Endodermal cell (in vitro differentiated cells): ENCODE measurements at regions not wholly inside any gene's neighbourhood (a gene's known extent, or its start where the extent isn't known, plus 50 kb on each side); places are given as distances from the start of the nearest gene placed in this dataset.

Experiments used
- DNase-seq: peaks from one replicate; pipeline ENCODE4 v3.0.0-alpha.2; 2017
- H3K27ac ChIP-seq: 2 replicates; pipeline ENCODE4 v1.5.1; 2013; ENCODE audit warnings: mild to moderate bottlenecking, low read depth, low read length, moderate library complexity
- H3K27me3 ChIP-seq: 2 replicates; pipeline ENCODE4 v1.6.1; 2013; ENCODE audit warnings: mild to moderate bottlenecking, low read length, moderate library complexity; ENCODE audit not compliant: insufficient read depth, control insufficient read depth, poor library complexity, severe bottlenecking
- H3K36me3 ChIP-seq: 2 replicates; pipeline ENCODE4 v1.7.0; 2013; ENCODE audit warnings: mild to moderate bottlenecking, low read length, moderate library complexity; ENCODE audit not compliant: control insufficient read depth, insufficient read depth
- H3K4me1 ChIP-seq: one replicate; pipeline ENCODE4 v1.7.0; 2013; ENCODE audit warnings: low read length; ENCODE audit not compliant: control insufficient read depth, insufficient read depth
- H3K4me3 ChIP-seq: 2 replicates; pipeline ENCODE4 v1.5.1; 2013; ENCODE audit warnings: mild to moderate bottlenecking, low read length, moderate library complexity
- H3K9ac ChIP-seq: 2 replicates; pipeline ENCODE4 v1.6.1; 2013; ENCODE audit warnings: mild to moderate bottlenecking, low read length, moderate library complexity; ENCODE audit not compliant: poor library complexity, severe bottlenecking; ENCODE audit errors: extremely low read depth
- H3K9me3 ChIP-seq: 2 replicates; pipeline ENCODE4 v1.6.1; 2013; ENCODE audit warnings: mild to moderate bottlenecking, low read length, moderate library complexity; ENCODE audit not compliant: control insufficient read depth
- H3K27ac Mint-ChIP-seq: 2 replicates; pipeline ENCODE4 v1.8.0; 2020; ENCODE audit warnings: mixed read lengths
- H3K27me3 Mint-ChIP-seq: 2 replicates; pipeline ENCODE4 v1.8.0; 2021; ENCODE audit warnings: mild to moderate bottlenecking, mixed read lengths; ENCODE audit not compliant: insufficient read depth
- H3K36me3 Mint-ChIP-seq: 2 replicates; pipeline ENCODE4 v1.8.0; 2020; ENCODE audit warnings: low read depth, mixed read lengths
- H3K4me1 Mint-ChIP-seq: 2 replicates; pipeline ENCODE4 v1.8.0; 2020; ENCODE audit warnings: mixed read lengths
- H3K4me3 Mint-ChIP-seq: 2 replicates; pipeline ENCODE4 v1.8.0; 2020; ENCODE audit warnings: mild to moderate bottlenecking, moderate library complexity, mixed read lengths
- H3K9me3 Mint-ChIP-seq: 2 replicates; pipeline ENCODE4 v1.8.0; 2020; ENCODE audit warnings: mild to moderate bottlenecking, mixed read lengths
- whole genome bisulfite sequencing, 2 experiments: methylation state at CpG; one replicate each; pipeline versions ENCODE4 v1.1.5 to v1.1.7; 2013; ENCODE audit warnings: missing lambda C conversion rate in 2 of 2, mixed read lengths in 1 of 2; ENCODE audit not compliant: insufficient coverage in 1 of 2, insufficient read length in 1 of 2; 5-methylcytosine and 5-hydroxymethylcytosine counted together
- TF ChIP-seq, protein P1 (sequence below): fragments of 200-600 bp; sonication (generic); conservative IDR thresholded peaks from 2 replicates; pipeline ENCODE4 v1.5.0; 2021; ENCODE audit warnings: antibody characterized with exemption, mild to moderate bottlenecking

DNA sequence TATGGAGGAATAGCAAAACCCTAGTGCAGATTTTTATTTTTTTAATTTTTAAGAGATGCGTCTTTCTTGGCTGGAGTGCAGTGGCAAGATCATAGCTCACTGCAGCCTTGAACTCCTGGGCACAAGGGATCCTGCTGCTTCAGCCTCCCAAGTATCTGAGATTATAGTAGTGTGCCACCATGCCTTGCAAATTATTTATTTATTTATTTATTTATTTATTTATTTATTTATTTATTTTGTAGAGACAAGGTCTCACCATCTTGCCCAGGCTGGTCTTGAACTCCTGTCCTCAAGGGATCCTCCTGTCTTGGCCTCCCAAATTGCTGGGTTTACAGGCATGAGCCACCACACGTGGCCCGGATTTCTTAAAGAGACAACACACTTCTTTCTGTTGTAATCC lies 1158.8 kb downstream of the AACS start:
- Histone ChIP-seq H3K27ac (no peak overlapping the region), H3K4me1 (peaks cover 8% of the 10 kb centered on the region), H3K27me3 (no peaks in the 10 kb centered on the region), H3K9ac (no peak overlapping the region), H3K4me3 (no peak overlapping the region), H3K9me3 (no peaks in the 10 kb centered on the region), H3K36me3 (no peaks in the 10 kb centered on the region)
- Mint-ChIP-seq H3K27me3 (no peaks in the 10 kb centered on the region), H3K4me3 (no peak overlapping the region), H3K9me3 (peaks cover 8% of the 10 kb centered on the region), H3K4me1 (peaks cover 22% of the 10 kb centered on the region), H3K27ac (no peak overlapping the region), H3K36me3 (no peaks in the 10 kb centered on the region)
- whole genome bisulfite sequencing, 2 experiments: 72 to 75% methylated on average over 3 of the region's 3 CpGs
- TF ChIP-seq, protein P1, sequence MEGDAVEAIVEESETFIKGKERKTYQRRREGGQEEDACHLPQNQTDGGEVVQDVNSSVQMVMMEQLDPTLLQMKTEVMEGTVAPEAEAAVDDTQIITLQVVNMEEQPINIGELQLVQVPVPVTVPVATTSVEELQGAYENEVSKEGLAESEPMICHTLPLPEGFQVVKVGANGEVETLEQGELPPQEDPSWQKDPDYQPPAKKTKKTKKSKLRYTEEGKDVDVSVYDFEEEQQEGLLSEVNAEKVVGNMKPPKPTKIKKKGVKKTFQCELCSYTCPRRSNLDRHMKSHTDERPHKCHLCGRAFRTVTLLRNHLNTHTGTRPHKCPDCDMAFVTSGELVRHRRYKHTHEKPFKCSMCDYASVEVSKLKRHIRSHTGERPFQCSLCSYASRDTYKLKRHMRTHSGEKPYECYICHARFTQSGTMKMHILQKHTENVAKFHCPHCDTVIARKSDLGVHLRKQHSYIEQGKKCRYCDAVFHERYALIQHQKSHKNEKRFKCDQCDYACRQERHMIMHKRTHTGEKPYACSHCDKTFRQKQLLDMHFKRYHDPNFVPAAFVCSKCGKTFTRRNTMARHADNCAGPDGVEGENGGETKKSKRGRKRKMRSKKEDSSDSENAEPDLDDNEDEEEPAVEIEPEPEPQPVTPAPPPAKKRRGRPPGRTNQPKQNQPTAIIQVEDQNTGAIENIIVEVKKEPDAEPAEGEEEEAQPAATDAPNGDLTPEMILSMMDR: no peak
- DNase-seq: no peak

DNA sequence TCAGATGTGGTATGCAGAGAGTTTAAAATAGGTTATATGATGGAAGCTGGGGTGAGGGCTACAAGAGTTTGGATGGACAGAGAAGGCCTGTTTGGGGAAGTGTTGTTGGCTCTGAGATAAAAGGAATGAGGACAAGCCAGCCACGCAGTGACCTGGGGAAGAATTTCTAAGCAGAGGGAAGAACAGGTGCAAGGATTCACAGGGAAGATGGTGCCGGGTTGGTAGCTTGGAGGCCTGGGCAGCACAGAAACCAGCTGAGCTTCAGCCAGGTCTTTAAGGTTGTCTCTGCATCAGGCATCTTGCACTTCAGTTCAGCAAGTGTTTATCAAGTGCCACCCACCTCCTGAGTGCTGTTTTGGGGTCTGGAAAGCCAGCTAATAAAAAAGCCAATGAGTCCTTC lies 1163.7 kb downstream of the AACS start:
- peaks cover 12% of the 10 kb centered on the region for H3K4me1 ChIP-seq
- no peak for DNase-seq
- no peak overlapping the region for H3K27ac Mint-ChIP-seq
- no peak overlapping the region for H3K4me3 ChIP-seq
- H3K27me3 Mint-ChIP-seq: no peaks in the 10 kb centered on the region
- H3K36me3 Mint-ChIP-seq: no peaks in the 10 kb centered on the region
- TF ChIP-seq, protein P1: no peak
- no peaks in the 10 kb centered on the region for H3K9me3 ChIP-seq
- no peak overlapping the region for H3K4me3 Mint-ChIP-seq
- H3K9me3 Mint-ChIP-seq: peaks cover 8% of the 10 kb centered on the region
- no peaks in the 10 kb centered on the region for H3K36me3 ChIP-seq
- no peak overlapping the region for H3K27ac ChIP-seq
- no peaks in the 10 kb centered on the region for H3K27me3 ChIP-seq
- 95% methylated on average over 2 of the region's 2 CpGs; no CpG with 5 or more reads in 1 of the 2 experiments for WGBS, 2 experiments
- no peak overlapping the region for H3K9ac ChIP-seq
- peaks cover 28% of the 10 kb centered on the region for H3K4me1 Mint-ChIP-seq

DNA sequence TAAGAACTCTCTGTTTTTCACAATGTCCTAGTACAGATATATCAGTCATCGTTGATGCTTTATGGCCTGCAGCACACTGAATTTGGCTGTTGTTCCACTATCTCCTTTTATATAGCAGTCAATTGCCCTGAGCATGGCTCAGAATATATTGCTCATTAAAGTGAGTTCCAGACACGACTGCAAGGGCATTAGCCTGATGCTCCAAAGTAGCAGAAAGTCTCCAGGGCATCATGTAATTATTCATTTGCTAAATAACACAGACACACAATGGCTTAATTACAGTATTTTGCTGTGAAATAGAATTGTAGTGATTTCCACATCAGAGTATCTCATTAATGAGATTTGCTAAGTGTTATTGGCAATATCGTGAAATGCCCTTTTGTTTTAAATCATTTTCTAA lies 1167.5 kb downstream of the AACS start:
- no peaks in the 10 kb centered on the region for H3K27me3 Mint-ChIP-seq
- no peak for DNase-seq
- Histone ChIP-seq H3K27me3 (no peaks in the 10 kb centered on the region), H3K36me3 (no peaks in the 10 kb centered on the region), H3K9ac (no peak overlapping the region), H3K4me1 (peaks cover 7% of the 10 kb centered on the region), H3K27ac (no peak overlapping the region), H3K4me3 (peak overlapping the region; percentile 23), H3K9me3 (no peaks in the 10 kb centered on the region)
- no peak overlapping the region for H3K4me3 Mint-ChIP-seq
- TF ChIP-seq, protein P1: no peak
- no peak overlapping the region for H3K27ac Mint-ChIP-seq
- no peaks in the 10 kb centered on the region for H3K36me3 Mint-ChIP-seq
- H3K4me1 Mint-ChIP-seq: peaks cover 30% of the 10 kb centered on the region
- H3K9me3 Mint-ChIP-seq: no peaks in the 10 kb centered on the region
- WGBS, 2 experiments: 80 to 83% methylated on average over 1 to 3 of the region's 3 CpGs
